OCI-LY3 (cell line): ENCODE measurements at regions not wholly inside any gene's neighbourhood (a gene's known extent, or its start where the extent isn't known, plus 50 kb on each side); places are given as distances from the start of the nearest gene placed in this dataset.

Source experiments
- H2AFZ ChIP-seq: fragments of 200-600, 300-600 bp; shearing (Covaris generic); 2 replicates; pipeline ENCODE4 v1.6.0; 2014; ENCODE audit warnings: antibody characterized with exemption, low read depth, low read length
- H3K27ac ChIP-seq: fragments of 200-600, 300-600 bp; sonication (generic); 2 replicates; pipeline ENCODE4 v1.5.1; 2014; ENCODE audit warnings: mild to moderate bottlenecking, low read length, moderate library complexity, mixed read lengths
- H3K27me3 ChIP-seq: fragments of 200-600, 300-600 bp; sonication (generic); 2 replicates; pipeline ENCODE4 v1.6.1; 2014; ENCODE audit warnings: low read depth, low read length, mixed read lengths
- H3K36me3 ChIP-seq: fragments of 200-600, 300-600 bp; sonication (generic); replicated peaks from 2 replicates; pipeline ENCODE3; 2014; ENCODE audit warnings: low read depth, low read length, mixed read lengths
- H3K4me1 ChIP-seq: fragments of 300-600, 200-600 bp; sonication (generic); 2 replicates; pipeline ENCODE4 v1.6.1; 2014; ENCODE audit warnings: low read length, mixed read lengths
- H3K4me2 ChIP-seq: fragments of 200-600, 300-600 bp; sonication (generic); 2 replicates; pipeline ENCODE4 v1.6.1; 2014; ENCODE audit warnings: low read length, mixed read lengths
- H3K4me3 ChIP-seq: fragments of 300-600, 200-600 bp; sonication (generic); 2 replicates; pipeline ENCODE4 v1.5.1; 2014; ENCODE audit warnings: antibody characterized with exemption, mild to moderate bottlenecking, low read length, moderate library complexity
- H3K79me2 ChIP-seq: fragments of 300-600, 200-600 bp; shearing (Covaris generic); 2 replicates; pipeline ENCODE4 v1.6.1; 2014; ENCODE audit warnings: mild to moderate bottlenecking, low read length, mixed read lengths
- H3K9ac ChIP-seq: fragments of 300-600, 200-600 bp; shearing (Covaris generic); 2 replicates; pipeline ENCODE4 v1.6.0; 2014; ENCODE audit warnings: mild to moderate bottlenecking, low read length, moderate library complexity
- H3K9me3 ChIP-seq: fragments of 200-600, 300-600 bp; shearing (Covaris generic); 2 replicates; pipeline ENCODE4 v1.6.1; 2014; ENCODE audit warnings: low read length, mixed read lengths; ENCODE audit not compliant: insufficient read depth
- H4K20me1 ChIP-seq: fragments of 200-600, 300-600 bp; sonication (generic); 2 replicates; pipeline ENCODE4 v1.6.1; 2016; ENCODE audit warnings: low read length, mixed read lengths; ENCODE audit not compliant: insufficient read depth
- CTCF ChIP-seq: fragments of 200-600, 300-600 bp; sonication (generic); IDR thresholded peaks from 2 replicates; pipeline ENCODE4 v1.5.1; 2014; ENCODE audit warnings: antibody characterized with exemption, low read length, low read depth
- EZH2phosphoT487 ChIP-seq: fragments of 200-600 bp; shearing (Covaris generic); IDR thresholded peaks from 2 replicates; pipeline ENCODE4 v1.6.1; 2018; ENCODE audit warnings: antibody characterized with exemption, mixed run types, low read depth

DNA sequence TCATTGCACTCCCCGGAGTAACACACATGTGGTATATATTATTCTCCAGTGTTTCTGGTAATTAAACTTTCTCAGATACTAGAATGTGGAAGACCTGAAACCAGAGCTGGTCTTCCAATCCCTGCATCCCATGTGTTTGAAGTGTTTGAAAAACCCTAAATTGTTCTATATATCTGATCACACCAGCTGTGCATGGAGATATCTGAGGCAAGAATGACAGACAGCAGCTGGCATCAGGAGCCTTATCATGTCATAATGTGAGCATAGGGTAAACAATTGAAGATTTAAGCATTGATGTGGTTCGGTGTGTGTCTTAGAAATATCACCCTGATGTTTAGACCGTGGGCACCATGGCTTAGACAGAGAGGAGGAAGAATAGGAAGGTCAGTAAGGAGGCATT, 251.0 kb downstream of the CDH11 start:
- no peak overlapping the region for H3K4me3 ChIP-seq
- H3K4me1 ChIP-seq, result no peaks in the 10 kb centered on the region
- H3K27me3 ChIP-seq, result no peaks in the 10 kb centered on the region
- TF ChIP-seq CTCF, result no peak
- TF ChIP-seq EZH2phosphoT487, result no peak
- H4K20me1 ChIP-seq, result no peaks in the 10 kb centered on the region
- no peaks in the 10 kb centered on the region for H3K36me3 ChIP-seq
- H3K79me2 ChIP-seq, result no peaks in the 10 kb centered on the region
- no peak overlapping the region for H3K4me2 ChIP-seq
- H2AFZ ChIP-seq, result no peak overlapping the region
- H3K9me3 ChIP-seq, result no peaks in the 10 kb centered on the region
- H3K9ac ChIP-seq, result no peak overlapping the region
- no peak overlapping the region for H3K27ac ChIP-seq

DNA sequence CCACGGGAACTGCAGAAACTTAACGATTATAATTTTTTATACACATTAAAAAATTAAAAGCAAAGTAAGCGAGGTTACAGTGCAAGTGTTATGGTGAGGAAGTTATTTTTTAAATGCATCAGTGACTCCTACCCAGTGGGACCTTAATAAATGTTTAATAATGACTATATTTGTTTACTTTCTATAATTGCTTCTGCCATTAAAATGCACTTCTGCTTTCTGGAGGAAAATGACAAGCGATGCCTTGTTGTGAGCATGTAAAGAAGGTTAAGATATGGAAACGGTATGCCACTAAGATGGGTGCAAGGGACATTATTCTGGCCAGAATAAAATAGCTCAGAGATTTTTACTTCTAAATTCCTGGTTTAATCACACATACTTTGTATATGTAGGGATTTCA, 252.1 kb downstream of the CDH11 start:
- no peaks in the 10 kb centered on the region for H4K20me1 ChIP-seq
- no peak for TF ChIP-seq CTCF
- TF ChIP-seq EZH2phosphoT487, result no peak
- H3K79me2 ChIP-seq, result no peaks in the 10 kb centered on the region

DNA sequence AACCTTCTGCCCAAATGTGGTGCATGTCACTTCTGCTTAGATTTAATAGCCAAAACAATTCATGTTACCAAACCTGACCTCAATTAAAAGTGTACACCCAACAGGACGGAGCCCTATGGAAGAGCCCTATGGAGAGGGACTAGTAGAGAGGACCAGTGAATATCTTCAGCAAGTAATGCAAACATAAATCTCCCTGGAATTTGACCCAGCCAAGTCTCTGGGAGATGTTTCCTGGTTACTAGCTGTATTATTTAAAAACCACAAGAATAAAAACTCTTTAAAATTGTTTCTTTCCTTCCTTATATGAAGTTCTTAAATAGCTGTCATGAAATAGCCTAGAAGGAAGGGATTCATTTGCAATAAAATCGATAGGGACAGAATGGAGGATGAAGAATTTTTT, 255.8 kb downstream of the CDH11 start:
- H3K27ac ChIP-seq, result no peak overlapping the region

More for the DNA sequence above, 252.1 kb downstream of the CDH11 start:
- Histone ChIP-seq H3K27ac (no peak overlapping the region), H3K4me2 (no peak overlapping the region), H3K4me1 (no peaks in the 10 kb centered on the region), H3K4me3 (no peak overlapping the region), H3K9me3 (no peaks in the 10 kb centered on the region), H3K27me3 (no peaks in the 10 kb centered on the region), H3K9ac (no peak overlapping the region), H2AFZ (no peak overlapping the region), H3K36me3 (no peaks in the 10 kb centered on the region)

GRCh38 chr16:64865069-64865696, 256.7 kb downstream of the CDH11 start:
- H3K27ac ChIP-seq, result no peak overlapping the region
- H3K79me2 ChIP-seq, result no peaks in the 10 kb centered on the region
- H3K4me1 ChIP-seq, result no peaks in the 10 kb centered on the region
- no peak overlapping the region for H3K9ac ChIP-seq
- H3K4me2 ChIP-seq, result no peak overlapping the region
- TF ChIP-seq EZH2phosphoT487, result no peak
- TF ChIP-seq CTCF, result no peak
- H4K20me1 ChIP-seq, result no peaks in the 10 kb centered on the region
- no peak overlapping the region for H2AFZ ChIP-seq
- H3K4me3 ChIP-seq, result no peak overlapping the region
- no peaks in the 10 kb centered on the region for H3K27me3 ChIP-seq
- no peaks in the 10 kb centered on the region for H3K9me3 ChIP-seq
- no peaks in the 10 kb centered on the region for H3K36me3 ChIP-seq

More for the DNA sequence above, 255.8 kb downstream of the CDH11 start:
- no peaks in the 10 kb centered on the region for H3K79me2 ChIP-seq
- TF ChIP-seq CTCF (no peak), EZH2phosphoT487 (no peak)
- no peaks in the 10 kb centered on the region for H3K36me3 ChIP-seq
- no peak overlapping the region for H3K9ac ChIP-seq
- no peak overlapping the region for H3K4me3 ChIP-seq
- H3K4me2 ChIP-seq, result no peak overlapping the region
- no peaks in the 10 kb centered on the region for H3K9me3 ChIP-seq
- no peaks in the 10 kb centered on the region for H3K4me1 ChIP-seq
- no peaks in the 10 kb centered on the region for H3K27me3 ChIP-seq
- no peak overlapping the region for H2AFZ ChIP-seq
- H4K20me1 ChIP-seq, result no peaks in the 10 kb centered on the region
